Panc1 (cell line): ENCODE measurements at regions not wholly inside any gene's neighbourhood (a gene's known extent, or its start where the extent isn't known, plus 50 kb on each side); places are given as distances from the start of the nearest gene placed in this dataset.

Experiments used
- ATAC-seq: fragments of 200-7000 bp; cut with Tn5 transposase; 2 replicates; pipeline ENCODE4 v1.9.1; 2020; ENCODE audit warnings: mild to moderate bottlenecking, moderate library complexity
- BruUV-seq: library from RNA; stranded (reverse); fragments of 400-500 nt; replicated peaks from 2 replicates; lab custom pipeline; 2021; lab: Mats Ljungman, UMichigan
- CTCF ChIA-PET: fragments of 300-600 bp; sonication (Branson Sonifier 250); formaldehyde crosslinking; loops from one replicate; lab custom pipeline; 2022; ENCODE audit warnings: antibody characterized with exemption; lab: Charles Lee
- POLR2A ChIA-PET: fragments of 300-600 bp; sonication (Branson Sonifier 250); formaldehyde crosslinking; loops from one replicate; lab custom pipeline; 2022; ENCODE audit warnings: antibody characterized with exemption; lab: Charles Lee
- DNase-seq: peaks from one replicate; pipeline ENCODE4 v3.0.0-alpha.2; 2010; ENCODE audit warnings: low read depth, low spot score
- H3K27ac ChIP-seq: 2 replicates; pipeline ENCODE4 v1.5.1; 2011; ENCODE audit warnings: mild to moderate bottlenecking, low read length, inconsistent platforms
- H3K27me3 ChIP-seq: fragments of 200-500 bp; sonication (Bioruptor generic); 2 replicates; pipeline ENCODE4 v1.6.0; 2014; ENCODE audit warnings: low read length, inconsistent platforms; ENCODE audit not compliant: control insufficient read depth, insufficient read depth
- H3K36me3 ChIP-seq: fragments of 200-500 bp; sonication (Bioruptor generic); 2 replicates; pipeline ENCODE4 v1.5.1; 2014; ENCODE audit warnings: inconsistent platforms, mild to moderate bottlenecking, low read length, moderate library complexity; ENCODE audit not compliant: control insufficient read depth, insufficient read depth
- H3K4me1 ChIP-seq: 2 replicates; pipeline ENCODE4 v1.5.1; 2011; ENCODE audit warnings: inconsistent platforms, mild to moderate bottlenecking, low read length, moderate library complexity; ENCODE audit not compliant: control insufficient read depth, insufficient read depth
- H3K4me3 ChIP-seq, 2 experiments: 2 replicates each; pipeline ENCODE4 v1.5.1; 2011 to 2012; ENCODE audit warnings: low read depth in 2 of 2, low read length in 2 of 2, mild to moderate bottlenecking in 2 of 2, inconsistent platforms in 1 of 2, moderate library complexity in 1 of 2
- H3K9me3 ChIP-seq: fragments of 200-500 bp; sonication (Bioruptor generic); 2 replicates; pipeline ENCODE4 v1.5.1; 2014; ENCODE audit warnings: low read depth, mild to moderate bottlenecking, inconsistent platforms, low read length, moderate library complexity; ENCODE audit not compliant: control insufficient read depth, insufficient read depth
- POLR2AphosphoS5 ChIP-seq: IDR thresholded peaks from 2 replicates; pipeline ENCODE4 v1.6.1; 2012; ENCODE audit warnings: mild to moderate bottlenecking, low read depth, low read length, moderate library complexity
- SIN3A ChIP-seq: IDR thresholded peaks from 2 replicates; pipeline ENCODE4 v1.6.1; 2012; ENCODE audit warnings: low read depth, mild to moderate bottlenecking, low read length, moderate library complexity, borderline replicate concordance; ENCODE audit not compliant: insufficient read depth
- TCF7L2 ChIP-seq: IDR thresholded peaks from 2 replicates; pipeline ENCODE4 v1.6.1; 2011; ENCODE audit warnings: mild to moderate bottlenecking, low read depth, low read length, inconsistent platforms
- in situ Hi-C: cut with HindIII; loops from 2 replicates; pipeline ENCODE4 v1.10.0; 2016; ENCODE audit warnings: low sequenced_read_pairs, low pct_unique_long_range_greater_than_20kb
- intact Hi-C: fragments of 100-400 bp; cut with micrococcal nuclease; formaldehyde crosslinking; loops from one replicate; pipeline ENCODE4 v1.10.0; 2022; ENCODE audit not compliant: unreplicated experiment
- TF ChIP-seq, protein P1 (sequence below): fragments of 450-650 bp; IDR thresholded peaks from 2 replicates; pipeline ENCODE4 v1.5.1; 2017; ENCODE audit warnings: mild to moderate bottlenecking
- TF ChIP-seq, protein P2 (sequence below), 2 experiments: IDR thresholded peaks; 2 replicates each; pipeline ENCODE4 v1.6.1; 2011 to 2012; ENCODE audit warnings: low read depth in 2 of 2, control low read depth in 1 of 2, low read length in 1 of 2, mild to moderate bottlenecking in 1 of 2, moderate library complexity in 1 of 2; ENCODE audit not compliant: insufficient read depth in 1 of 2

DNA sequence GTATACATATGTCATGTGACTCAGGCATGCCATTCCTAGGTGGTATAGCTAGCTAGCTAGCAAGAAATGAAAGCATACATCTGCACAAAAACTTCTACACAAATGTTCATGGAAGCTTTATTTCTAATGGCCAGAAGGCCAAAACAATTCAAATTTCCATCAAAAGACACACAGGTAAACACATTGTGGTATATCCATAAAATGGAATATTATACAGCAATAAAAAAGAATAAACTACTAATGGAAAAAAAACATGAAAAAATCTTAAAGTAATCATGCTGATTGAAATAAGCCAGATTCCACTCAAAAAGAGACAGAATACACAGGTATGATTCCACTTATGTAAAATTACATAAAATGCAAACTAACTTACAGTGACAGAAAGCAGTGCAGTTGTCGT is 154.3 kb downstream of the MACC1 start:
- Histone ChIP-seq H3K27me3 (no peaks in the 10 kb centered on the region), H3K36me3 (no peaks in the 10 kb centered on the region), H3K9me3 (0 out of 2 replicates have a peak, but pooled peaks cover 9% of the 10 kb centered on the region), H3K4me3 (no peak overlapping the region), H3K4me1 (no peaks in the 10 kb centered on the region), H3K27ac (no peak overlapping the region)
- POLR2A ChIA-PET: no interaction called here
- in situ Hi-C loops: no loop called here
- no peak for ATAC-seq
- DNase-seq: no peak
- TF ChIP-seq, protein P1, sequence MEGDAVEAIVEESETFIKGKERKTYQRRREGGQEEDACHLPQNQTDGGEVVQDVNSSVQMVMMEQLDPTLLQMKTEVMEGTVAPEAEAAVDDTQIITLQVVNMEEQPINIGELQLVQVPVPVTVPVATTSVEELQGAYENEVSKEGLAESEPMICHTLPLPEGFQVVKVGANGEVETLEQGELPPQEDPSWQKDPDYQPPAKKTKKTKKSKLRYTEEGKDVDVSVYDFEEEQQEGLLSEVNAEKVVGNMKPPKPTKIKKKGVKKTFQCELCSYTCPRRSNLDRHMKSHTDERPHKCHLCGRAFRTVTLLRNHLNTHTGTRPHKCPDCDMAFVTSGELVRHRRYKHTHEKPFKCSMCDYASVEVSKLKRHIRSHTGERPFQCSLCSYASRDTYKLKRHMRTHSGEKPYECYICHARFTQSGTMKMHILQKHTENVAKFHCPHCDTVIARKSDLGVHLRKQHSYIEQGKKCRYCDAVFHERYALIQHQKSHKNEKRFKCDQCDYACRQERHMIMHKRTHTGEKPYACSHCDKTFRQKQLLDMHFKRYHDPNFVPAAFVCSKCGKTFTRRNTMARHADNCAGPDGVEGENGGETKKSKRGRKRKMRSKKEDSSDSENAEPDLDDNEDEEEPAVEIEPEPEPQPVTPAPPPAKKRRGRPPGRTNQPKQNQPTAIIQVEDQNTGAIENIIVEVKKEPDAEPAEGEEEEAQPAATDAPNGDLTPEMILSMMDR: no peak
- intact Hi-C loops: no loop called here
- BruUV-seq: no TSS peak
- CTCF ChIA-PET: no interaction called here

DNA sequence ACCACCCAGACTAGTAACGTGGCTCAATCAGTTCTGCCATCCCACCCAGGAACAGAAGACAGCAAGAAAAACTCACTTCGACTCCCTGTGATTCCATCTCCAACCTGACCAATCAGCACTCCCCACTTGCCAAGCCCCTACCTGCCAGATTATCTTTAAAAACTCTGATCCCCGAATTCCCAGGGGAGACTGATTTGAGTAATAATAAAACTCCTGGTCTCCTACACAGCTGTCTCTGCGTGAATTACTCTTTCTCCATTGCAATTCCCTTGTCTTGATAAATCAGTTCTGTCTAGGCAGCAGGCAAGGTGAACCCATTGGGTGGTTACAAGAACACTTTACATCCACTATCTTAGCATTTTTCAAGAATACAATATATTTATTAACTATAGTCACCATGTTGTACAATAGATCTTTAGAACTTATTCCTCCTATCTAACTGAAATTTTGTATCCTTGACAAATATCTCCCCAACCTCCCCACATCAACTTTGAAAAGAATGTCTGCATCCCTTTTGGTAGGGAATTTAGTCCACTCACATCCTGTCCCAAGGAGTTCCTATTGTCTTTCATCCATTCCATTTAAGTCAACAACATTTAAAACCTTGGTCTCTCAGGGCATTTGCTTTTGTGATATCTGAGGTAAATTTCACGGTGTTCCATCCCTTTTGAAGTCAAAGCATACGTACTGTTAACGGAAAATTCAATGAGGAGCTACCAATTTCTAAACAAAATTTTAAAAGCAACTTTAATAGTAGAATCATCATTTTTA is 163.7 kb downstream of the MACC1 start:
- Histone ChIP-seq H3K27ac (no peak overlapping the region), H3K9me3 (0 out of 2 replicates have a peak, but pooled peaks cover 2% of the 10 kb centered on the region), H3K27me3 (no peaks in the 10 kb centered on the region), H3K4me1 (no peaks in the 10 kb centered on the region), H3K4me3 (no peak overlapping the region), H3K36me3 (no peaks in the 10 kb centered on the region)
- DNase-seq (no peak), ATAC-seq (no peak)
- no TSS peak for BruUV-seq
- intact Hi-C loops (no loop called here), in situ Hi-C loops (no loop called here)
- TF ChIP-seq TCF7L2 (no peak), POLR2AphosphoS5 (no peak), SIN3A (no peak)
- TF ChIP-seq, protein P1: no peak
- ChIA-PET CTCF (no interaction called here), POLR2A (no interaction called here)

DNA sequence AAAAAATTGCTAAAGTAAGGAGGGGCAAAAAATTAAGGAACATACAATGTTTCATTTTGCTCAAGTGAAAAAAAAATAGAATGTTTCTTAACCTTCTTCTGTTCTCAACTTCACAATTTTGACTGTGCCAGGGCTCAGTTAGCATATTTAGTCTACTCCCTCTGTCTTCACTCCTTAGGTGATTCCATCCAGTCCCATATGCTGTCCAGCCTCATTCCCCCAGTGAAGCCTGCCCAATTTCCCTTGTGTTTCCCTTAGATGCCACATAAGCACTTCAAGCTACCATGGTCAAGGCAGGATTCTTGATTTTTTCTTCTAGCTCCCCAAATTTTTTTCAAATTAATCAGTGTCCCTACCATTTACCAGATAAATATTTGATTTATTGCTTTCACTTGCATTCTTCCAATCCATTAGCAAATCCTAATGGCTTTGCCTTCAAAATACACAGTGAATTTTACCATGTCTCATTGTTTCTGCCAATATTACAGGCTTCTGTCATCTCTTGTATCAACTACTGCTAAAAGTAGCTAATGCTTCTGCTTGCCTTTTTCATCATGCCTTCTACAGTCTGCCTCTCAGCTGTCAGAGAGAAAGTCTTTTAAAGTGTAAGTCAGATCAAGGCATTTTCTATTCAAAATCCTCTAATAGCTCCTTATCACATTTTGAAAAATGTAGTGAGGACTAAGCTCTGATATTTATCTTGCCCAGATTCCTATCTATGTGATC is 166.8 kb downstream of the MACC1 start:
- TF ChIP-seq, protein P1: no peak
- TF ChIP-seq, protein P2, sequence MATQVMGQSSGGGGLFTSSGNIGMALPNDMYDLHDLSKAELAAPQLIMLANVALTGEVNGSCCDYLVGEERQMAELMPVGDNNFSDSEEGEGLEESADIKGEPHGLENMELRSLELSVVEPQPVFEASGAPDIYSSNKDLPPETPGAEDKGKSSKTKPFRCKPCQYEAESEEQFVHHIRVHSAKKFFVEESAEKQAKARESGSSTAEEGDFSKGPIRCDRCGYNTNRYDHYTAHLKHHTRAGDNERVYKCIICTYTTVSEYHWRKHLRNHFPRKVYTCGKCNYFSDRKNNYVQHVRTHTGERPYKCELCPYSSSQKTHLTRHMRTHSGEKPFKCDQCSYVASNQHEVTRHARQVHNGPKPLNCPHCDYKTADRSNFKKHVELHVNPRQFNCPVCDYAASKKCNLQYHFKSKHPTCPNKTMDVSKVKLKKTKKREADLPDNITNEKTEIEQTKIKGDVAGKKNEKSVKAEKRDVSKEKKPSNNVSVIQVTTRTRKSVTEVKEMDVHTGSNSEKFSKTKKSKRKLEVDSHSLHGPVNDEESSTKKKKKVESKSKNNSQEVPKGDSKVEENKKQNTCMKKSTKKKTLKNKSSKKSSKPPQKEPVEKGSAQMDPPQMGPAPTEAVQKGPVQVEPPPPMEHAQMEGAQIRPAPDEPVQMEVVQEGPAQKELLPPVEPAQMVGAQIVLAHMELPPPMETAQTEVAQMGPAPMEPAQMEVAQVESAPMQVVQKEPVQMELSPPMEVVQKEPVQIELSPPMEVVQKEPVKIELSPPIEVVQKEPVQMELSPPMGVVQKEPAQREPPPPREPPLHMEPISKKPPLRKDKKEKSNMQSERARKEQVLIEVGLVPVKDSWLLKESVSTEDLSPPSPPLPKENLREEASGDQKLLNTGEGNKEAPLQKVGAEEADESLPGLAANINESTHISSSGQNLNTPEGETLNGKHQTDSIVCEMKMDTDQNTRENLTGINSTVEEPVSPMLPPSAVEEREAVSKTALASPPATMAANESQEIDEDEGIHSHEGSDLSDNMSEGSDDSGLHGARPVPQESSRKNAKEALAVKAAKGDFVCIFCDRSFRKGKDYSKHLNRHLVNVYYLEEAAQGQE (IDR thresholded peaks at IDR 0.05; ENCODE audit: insufficient read depth in 1 of 2, low read depth in 2 of 2, low read length in 1 of 2): no peak
- TF ChIP-seq TCF7L2 (no peak), SIN3A (no peak), POLR2AphosphoS5 (no peak)
- ATAC-seq (no peak), DNase-seq (no peak)
- ChIA-PET CTCF (no interaction called here), POLR2A (no interaction called here)
- no TSS peak for BruUV-seq
- no peak overlapping the region for H3K27ac ChIP-seq
- H3K36me3 ChIP-seq: no peaks in the 10 kb centered on the region
- H3K4me1 ChIP-seq: no peaks in the 10 kb centered on the region
- intact Hi-C loops: no loop called here
- 0 out of 2 replicates have a peak, but pooled peaks cover 2% of the 10 kb centered on the region for H3K9me3 ChIP-seq
- no peak overlapping the region for H3K4me3 ChIP-seq
- H3K27me3 ChIP-seq: no peaks in the 10 kb centered on the region
- in situ Hi-C loops: no loop called here
